GM18508 (cell line): ENCODE measurements at regions not wholly inside any gene's neighbourhood (a gene's known extent, or its start where the extent isn't known, plus 50 kb on each side); places are given as distances from the start of the nearest gene placed in this dataset.

ENCODE experiments used
- ATAC-seq: cut with Tn5 transposase; IDR thresholded peaks from one replicate; pipeline ENCODE4 v1.9.1; 2021; ENCODE audit warnings: moderate number of reproducible peaks; ENCODE audit not compliant: insufficient read depth, unreplicated experiment

DNA sequence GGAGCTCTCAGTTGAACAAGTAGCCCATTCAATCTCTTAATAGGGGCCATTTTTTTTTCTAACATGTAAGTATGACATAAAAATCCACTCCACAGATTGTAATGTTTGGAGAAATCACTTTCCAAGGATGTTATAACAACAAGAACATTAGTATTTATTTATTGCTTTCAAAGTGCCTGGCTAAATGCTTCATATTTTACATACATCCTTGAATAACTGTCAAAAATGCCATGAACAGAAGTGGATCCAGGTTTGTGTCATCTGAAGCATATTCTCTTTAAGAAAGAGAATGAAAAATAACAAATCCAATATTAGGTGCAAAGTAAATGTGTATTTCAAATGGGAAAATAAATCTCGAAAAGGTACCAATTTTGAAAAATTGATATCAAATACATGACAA is 344.0 kb upstream of the FAT3 start:
- no peak for ATAC-seq

DNA sequence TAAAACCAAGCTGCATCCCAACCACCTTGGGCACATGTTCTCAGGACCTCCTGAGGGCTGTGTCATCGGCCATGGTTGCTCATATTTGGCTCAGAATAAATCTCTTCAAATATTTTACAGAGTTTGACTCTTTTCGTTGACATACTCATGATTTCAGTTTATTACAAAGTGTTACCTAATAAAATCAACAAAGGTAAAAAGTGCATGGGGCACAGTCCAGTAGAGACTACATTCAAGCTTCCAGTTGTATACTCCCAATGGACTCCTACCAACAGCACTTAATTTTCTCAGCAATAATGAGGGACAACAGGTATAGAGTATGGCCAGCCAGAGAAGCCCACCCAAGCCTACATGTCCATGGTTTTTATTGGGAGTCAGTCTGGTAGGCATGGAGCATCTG is 347.9 kb upstream of the FAT3 start:
- ATAC-seq = no peak

DNA sequence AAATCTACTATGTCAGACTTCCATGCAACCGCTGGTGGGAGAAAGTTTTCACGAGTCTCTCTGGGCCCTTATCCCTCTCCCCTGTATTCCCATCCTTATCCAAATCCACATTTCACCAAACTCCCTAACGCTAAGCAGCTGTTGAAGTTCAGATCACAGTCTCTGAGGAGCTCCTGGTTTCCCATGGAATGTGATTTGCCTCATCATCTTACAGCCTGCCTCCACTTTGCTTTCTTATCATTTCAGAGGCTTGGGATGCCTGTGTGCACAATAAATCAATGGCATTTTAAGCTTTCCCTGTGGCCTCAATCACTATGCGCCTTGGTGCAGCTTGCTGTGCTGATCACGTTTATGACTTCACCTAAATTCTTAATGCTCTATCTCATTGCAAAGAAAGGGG is 352.4 kb upstream of the FAT3 start:
- ATAC-seq = no peak

- no peak for ATAC-seq
Observed at GRCh38 chr11:91871791-91872190, 352.8 kb upstream of the FAT3 start.

GRCh38 chr11:91871048-91871447 is 353.6 kb upstream of the FAT3 start:
- ATAC-seq = no peak

- no peak for ATAC-seq
Observed at GRCh38 chr11:91869686-91870085, 354.9 kb upstream of the FAT3 start.

GRCh38 chr11:91866642-91867041 is 358.0 kb upstream of the FAT3 start:
- ATAC-seq = no peak

- ATAC-seq = peak; percentile 46
Observed at GRCh38 chr11:91860661-91861060, 364.0 kb upstream of the FAT3 start.

- ATAC-seq = no peak
Observed at GRCh38 chr11:91859666-91860065, 365.0 kb upstream of the FAT3 start.

- ATAC-seq = no peak
Observed at GRCh38 chr11:91857179-91857578, 367.4 kb upstream of the FAT3 start.

DNA sequence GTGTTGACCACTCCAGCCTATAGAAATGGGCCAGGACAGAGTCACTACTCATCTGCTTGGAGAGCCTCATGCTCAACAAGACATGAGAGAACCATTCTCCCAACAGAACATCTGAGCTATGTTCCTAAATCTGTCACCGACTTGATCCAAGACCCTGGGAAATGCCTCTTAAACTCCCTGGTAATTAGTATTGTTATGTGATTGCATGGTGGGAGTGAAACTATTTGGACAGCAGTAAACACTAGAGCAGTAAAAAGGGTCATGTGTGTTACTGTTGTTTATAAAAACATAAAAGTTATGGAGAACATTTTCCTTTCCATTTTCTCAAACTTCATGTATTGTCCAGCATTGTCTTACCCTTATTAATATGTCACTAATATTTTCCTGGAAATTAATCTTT is 369.8 kb upstream of the FAT3 start:
- no peak for ATAC-seq

DNA sequence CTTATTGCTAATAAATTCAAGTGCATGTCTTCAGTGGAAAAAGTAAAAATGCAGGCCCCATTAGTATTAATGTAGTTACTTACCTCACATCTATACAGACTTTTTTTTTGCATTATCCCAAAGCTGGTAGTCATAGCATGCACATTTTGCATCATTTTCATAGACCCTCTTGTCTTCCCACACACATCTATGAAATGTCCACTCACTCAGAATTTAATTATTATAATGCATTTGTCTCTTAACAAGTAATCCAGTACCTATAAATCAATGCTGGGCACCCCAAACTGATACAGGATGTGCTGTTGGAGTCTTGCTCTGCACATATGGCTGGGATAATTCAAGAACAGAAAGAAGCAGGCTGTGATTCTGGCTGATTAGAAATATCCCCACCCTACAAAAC is 370.4 kb upstream of the FAT3 start:
- ATAC-seq = no peak

GRCh38 chr11:91851908-91852307 is 372.7 kb upstream of the FAT3 start:
- no peak for ATAC-seq

DNA sequence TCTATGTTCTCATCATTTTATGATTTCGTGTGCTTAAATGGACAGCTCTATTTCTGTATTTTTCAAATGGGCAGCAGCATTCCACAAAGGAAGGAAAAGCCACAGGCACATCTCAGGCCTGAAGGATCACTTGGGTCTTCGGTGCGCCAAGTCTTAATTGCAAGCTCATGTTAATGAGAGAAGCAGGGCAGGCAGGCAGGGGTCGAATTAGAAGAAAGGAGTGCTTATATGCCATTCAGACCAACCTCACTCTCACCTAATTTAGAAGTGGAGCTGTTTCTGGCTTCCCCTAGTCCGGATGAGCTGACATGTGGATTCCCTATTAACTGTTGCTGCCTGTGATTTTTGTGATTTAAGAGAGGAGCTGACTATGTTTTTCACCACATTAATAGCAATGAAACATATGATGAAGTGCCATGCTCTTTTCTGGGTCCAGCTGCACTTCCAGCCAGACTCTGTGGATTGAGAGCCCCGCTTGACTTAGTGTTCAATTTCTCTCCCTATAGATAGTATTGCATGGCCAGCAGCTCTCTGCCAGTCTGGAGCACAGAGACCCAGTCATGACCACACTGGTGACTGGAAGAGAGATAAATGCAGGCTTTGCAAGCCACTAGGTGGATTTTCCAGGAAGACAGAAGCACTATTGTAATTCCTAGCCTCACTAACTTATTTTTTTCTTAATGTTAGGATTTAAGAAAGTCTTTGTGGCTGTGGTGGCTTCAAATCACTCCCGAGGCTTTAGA is 373.9 kb upstream of the FAT3 start:
- ATAC-seq = no peak

DNA sequence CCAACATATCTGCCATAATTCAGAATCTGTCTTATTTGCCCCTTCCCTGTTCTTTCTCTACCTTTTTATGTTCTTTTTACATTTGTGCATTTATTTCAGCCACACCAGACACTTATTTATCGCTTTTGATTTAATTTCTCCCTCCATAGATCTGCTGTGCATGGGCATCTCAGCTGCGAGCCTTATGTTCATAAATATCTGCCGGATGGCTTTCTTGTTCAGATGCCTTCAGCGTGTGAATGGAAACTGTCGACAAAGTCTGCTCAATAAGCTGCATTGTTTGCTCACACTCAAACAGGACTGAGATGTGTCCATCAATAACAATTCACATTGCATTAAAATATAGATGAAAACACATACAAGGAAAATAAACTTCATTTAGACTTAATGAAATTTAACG is 374.6 kb upstream of the FAT3 start:
- no peak for ATAC-seq

DNA sequence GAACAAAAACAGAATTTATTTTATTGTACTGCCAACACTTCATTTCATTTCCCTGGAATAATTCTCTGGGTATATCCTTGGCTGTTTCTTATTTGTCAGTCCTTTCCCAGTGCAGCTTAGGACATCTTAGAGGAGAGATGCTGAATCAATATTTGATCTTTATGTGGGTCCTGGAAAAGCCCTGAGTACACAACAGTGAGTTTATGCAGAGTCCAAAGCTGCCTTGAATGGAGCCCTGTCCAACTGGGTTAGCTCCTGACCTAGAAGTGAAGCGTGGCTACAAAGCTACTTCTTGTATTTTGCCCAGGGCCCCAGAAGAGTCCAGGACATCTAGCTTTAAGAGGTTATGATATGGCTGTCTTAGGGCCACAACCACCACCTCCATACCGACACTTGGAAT is 378.0 kb upstream of the FAT3 start:
- no peak for ATAC-seq

GRCh38 chr11:91846002-91846401 is 378.6 kb upstream of the FAT3 start:
- no peak for ATAC-seq

DNA sequence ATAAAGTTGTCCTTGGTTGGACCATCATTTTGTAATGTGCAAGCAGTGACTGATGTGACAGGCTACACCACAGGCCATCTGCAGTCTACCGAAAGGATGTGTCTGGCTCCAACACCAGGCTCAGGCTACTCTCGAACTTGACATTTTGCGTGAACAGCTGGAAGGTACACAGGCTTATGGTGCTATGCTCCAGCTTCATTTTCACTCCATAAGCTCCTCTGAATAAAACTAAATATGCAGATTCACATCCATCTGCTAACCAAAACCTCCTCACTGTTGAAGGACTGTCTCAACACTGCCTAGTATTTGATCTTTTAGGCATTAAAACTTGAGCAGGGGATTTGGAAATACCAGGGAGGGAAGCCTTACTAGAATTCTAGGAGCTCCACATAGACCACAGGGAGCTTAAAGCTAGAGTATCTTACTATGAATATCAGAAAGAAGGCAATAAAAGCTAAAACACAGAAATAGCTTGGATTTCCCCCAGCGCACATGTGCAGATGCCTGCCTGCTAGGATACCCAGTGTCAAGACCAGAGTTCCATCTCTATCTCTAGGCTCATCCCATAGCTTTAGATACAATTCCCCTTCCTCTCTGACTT is 383.9 kb upstream of the FAT3 start:
- ATAC-seq = no peak

DNA sequence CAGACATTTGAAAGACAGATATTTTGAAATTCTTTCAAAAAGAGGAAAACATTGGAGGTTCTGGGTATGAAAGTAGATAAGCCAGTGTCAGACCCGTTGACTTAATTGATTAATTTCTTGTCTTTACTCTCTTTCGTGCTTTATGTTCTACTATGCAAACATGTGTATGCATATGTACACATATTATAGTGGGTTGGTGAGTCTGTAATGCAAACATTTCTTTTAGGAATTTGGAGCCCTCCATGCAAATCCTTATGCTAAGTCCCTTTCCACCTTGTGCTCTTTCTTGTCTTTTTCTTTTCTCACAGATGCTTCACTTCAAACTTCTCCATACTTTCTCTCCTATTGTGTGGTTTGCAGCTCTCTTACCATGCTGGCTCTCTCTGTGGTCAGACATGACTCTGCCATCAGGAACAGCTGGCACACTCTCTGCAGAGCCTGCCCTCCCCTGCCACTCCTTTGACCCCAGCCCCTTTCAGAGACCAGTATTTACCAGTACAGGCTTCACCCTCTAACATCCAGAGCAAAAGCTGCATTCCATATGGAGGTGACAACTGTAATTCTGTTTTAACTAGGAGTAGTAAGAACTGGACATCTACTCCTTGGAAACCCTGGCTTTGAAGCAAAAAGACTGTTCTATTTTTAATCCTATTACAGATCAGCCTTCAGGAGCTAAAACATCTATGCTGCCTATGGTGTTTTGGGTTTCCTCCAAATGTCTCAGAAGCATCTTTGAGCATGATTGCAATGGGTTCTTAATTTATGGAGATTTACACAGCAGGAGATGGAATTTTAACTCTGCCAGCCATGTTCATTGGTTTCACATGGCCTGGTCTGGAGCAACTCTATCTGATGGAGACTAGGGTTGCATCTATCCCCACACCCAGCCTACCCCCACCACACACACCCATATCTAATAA is 386.9 kb upstream of the FAT3 start:
- no peak for ATAC-seq

GRCh38 chr11:91835051-91835560 is 389.5 kb upstream of the FAT3 start:
- ATAC-seq = no peak

DNA sequence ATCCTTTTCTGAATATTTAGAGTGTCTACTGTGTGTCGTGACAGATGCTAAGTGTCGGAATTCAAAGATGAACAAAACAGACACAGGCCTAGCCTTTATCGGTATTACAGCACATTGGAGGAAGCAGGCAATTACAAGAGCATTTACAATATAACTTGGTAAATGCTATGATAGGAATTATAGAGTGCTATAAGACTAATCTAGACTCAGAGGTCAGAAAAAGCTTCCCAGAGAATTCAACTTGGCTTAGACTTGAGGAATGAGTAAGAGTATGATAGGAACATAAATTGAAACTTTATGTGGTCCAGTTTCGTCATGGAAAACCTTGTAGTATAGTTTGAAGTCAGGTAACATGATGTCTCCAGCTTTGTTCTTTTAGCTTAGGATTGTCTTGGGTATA is 395.7 kb upstream of the FAT3 start:
- no peak for ATAC-seq
